IPS DF 19.7 (cell line): ENCODE measurements at regions not wholly inside any gene's neighbourhood (a gene's known extent, or its start where the extent isn't known, plus 50 kb on each side); places are given as distances from the start of the nearest gene placed in this dataset.
A peak's percentile ranks its signal among the peaks of the same experiment; 100 is the strongest.
"Not testable (repeated sequence)": the region's sequence is repeated elsewhere in the genome, so short reads cannot be mapped to it uniquely, and the experiment has no call there.

Experiments used
- DNase-seq: peaks from one replicate; pipeline ENCODE4 v3.0.0-alpha.2; 2013; ENCODE audit warnings: low read depth, low spot score

- no peak for DNase-seq
Measured at GRCh38 chr6:118367314-118367713, 180.8 kb upstream of the PLN start.

- no peak for DNase-seq
Measured at GRCh38 chr6:118370722-118371121, 177.4 kb upstream of the PLN start.

DNA sequence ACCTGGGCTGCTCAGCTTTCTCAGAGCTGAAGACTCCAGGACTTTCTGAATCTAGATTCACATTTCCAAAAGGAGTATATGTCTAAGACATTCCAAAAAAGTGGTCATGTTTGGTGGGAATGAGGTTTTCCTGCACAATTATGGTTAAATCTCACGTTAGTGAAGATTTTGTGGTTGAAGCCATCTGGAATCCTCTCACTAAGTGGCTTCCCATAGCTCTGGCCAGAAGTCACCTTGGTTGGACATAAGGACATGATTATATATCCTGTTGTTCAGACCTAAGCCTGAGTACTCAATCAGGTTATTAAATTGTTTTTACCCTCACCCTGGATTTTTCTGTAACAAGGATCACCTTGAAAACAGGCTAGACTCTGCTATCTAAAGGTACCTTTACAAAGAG lies 176.1 kb upstream of the PLN start:
- no peak for DNase-seq

DNA sequence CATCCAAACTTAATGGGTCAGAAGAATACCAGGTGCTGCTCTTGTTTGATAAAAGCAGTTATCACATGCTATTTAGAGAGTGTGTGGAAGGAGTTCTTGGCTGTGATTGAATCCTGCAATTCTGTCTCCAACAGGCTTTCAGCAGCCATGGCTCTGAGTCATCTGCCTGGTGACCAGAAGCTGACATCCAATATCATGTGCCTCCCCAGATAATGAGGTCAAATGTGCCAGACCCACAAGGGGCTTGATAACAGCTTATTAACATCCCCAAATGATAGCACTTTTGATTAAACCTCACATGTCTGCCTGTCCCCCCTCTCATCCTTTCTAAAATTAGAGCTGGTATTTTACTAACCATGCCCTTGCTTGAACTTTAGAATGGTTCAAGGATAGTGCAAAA lies 175.7 kb upstream of the PLN start:
- DNase-seq, result no peak

- peak; percentile 5 for DNase-seq
Measured at GRCh38 chr6:118377711-118378414, 170.2 kb upstream of the PLN start.

- DNase-seq, result not testable (repeated sequence)
Measured at GRCh38 chr6:118380620-118381019, 167.5 kb upstream of the PLN start.

GRCh38 chr6:118382126-118382525 lies 166.0 kb upstream of the PLN start:
- no peak for DNase-seq

DNA sequence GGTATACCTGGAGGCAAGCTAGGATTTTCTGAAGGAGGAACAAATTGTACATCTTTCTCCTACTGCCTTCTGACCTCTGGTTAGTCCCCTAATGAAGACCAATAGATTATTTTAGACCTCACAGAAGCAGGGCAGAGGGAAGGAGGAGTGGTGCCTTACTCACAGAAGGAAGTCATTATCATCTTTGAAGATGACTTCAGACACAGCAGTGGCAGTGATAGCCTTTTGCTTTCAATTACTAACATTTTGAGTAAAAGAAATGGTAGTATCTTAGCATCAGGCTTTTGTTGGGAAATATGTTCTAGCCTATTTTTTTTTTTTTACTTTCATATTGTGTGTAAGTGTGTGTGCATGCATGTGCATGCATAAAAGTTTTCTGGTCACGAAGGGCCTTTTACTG lies 164.2 kb upstream of the PLN start:
- DNase-seq, result no peak

DNA sequence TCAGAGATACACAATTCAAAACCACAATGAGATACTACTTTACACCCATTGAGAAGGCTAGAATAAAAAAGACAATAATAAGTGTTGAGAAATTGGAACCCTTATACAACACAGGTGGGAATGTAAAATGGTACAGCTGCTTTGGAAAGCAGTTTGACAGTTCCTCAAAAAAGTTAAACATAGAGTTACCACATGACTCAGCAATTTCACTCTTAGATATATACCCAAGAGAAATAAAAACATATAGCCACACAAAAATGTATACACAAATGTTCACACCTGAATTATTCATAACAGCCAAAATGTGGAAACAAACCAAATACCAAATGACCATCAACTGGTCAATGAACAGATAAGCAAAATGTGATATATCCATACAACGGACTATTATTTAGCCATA lies 161.1 kb upstream of the PLN start:
- no peak for DNase-seq

DNA sequence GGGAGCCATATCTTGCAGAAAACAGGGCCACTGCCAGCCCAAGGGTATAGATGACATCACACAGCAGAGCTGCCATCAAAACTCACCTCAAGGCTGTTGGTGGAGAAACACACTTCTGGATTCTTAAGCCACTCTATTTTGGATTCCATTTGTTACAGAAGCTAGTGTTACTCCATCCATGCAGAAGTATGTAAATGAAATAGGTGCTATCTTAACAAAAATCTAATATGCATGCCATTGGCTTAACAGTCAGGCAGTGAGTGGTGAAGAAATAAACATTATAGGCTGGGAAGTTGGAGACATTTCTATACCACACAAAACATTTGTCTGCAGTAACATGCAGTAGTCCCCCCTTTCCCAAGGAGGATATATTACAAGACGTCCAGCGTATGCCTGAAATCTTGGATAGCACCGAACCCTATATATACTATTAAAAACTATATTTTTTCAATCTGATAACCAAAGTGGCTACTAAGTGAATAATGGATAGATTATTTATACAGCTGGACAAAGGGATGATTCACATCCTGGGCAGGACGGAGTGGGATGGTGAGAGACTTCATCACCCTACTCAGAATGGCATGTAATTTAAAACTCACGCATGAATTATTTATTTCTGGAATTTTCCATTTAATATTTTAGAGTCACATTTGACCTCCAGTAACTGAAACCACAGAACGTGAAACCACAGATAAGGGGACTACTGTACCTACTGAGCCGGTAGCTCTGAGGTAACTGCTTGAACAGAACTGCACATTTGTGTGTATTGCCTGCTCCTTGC lies 160.0 kb upstream of the PLN start:
- no peak for DNase-seq

- no peak for DNase-seq
Measured at GRCh38 chr6:118391086-118391485, 157.0 kb upstream of the PLN start.

DNA sequence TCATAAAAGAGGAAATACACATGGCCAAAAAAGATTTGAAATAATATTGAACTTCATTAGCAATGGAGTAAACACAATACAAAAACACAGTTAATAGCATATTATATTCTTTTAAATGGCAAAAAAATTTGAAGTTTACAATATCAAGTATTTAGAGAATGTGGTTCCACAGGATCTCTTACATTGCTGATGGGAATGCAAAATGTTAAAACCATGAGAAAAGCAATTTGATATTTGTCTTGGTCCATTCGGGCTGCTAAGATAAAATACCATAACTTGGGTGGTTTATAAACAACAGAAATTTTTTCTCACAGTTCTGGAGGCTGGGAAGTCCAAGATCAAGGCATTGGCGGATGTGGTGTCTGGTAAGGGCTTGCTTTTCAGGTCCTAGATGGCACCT lies 154.0 kb upstream of the PLN start:
- no peak for DNase-seq

DNA sequence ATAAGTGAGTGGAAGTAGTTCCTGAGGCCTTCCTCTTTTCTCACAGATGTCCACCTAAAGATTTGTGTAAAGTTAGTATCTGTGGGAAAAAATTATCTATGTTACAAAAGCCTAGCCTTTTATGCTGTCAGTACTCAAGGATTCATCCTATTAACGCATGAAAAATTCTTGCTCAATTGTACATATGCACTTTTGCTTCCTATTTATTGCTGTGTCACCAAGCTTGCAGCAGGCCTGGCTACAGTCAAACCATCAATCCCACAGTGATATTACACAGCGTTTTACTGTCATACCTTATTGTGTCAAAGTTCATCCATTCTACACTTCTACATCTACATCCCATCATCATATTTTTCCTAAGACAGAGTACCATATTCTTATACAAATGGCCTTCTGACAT lies 151.1 kb upstream of the PLN start:
- DNase-seq, result no peak

- no peak for DNase-seq
Measured at GRCh38 chr6:118397671-118398465, 150.2 kb upstream of the PLN start.

DNA sequence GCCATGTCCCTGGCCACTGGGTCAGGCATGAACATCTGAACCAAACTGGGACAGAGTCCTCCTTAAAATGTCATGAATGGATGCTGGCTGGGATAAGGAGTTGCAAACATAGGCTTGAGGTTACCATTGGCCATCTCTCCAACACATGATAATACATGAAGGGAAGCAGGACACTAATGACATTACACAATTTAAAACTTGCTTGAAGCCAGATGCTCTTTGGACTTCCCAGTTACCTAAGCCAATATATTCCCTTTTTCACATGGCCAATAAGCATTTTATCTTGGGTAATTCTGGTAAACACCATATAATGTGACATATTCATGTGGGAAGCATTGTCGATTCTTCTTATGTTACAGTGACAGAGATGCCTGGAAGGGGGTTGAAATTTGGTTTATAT lies 148.0 kb upstream of the PLN start:
- DNase-seq, result no peak

DNA sequence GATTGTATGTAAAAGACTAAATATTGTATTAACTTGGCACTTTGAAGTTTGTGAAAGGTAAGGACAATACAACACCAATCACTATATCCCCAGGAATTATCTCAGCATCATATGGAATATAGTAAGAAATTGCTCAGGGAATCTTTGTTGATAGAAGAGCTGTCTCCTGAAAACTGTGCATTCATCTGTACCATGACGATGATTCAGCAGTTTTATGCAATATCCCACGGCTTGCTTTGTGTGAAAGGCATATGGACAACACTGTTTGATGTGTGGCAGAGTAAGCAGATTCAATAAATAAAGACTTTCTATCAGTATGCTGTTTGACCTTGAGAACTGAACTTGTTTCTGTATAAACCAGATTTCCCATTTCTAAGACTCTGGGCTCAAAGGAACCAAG lies 147.5 kb upstream of the PLN start:
- no peak for DNase-seq

GRCh38 chr6:118401325-118401975 lies 146.6 kb upstream of the PLN start:
- no peak for DNase-seq

GRCh38 chr6:118403036-118403435 lies 145.1 kb upstream of the PLN start:
- DNase-seq, result no peak

- DNase-seq, result no peak
Measured at GRCh38 chr6:118408863-118409262, 139.2 kb upstream of the PLN start.

DNA sequence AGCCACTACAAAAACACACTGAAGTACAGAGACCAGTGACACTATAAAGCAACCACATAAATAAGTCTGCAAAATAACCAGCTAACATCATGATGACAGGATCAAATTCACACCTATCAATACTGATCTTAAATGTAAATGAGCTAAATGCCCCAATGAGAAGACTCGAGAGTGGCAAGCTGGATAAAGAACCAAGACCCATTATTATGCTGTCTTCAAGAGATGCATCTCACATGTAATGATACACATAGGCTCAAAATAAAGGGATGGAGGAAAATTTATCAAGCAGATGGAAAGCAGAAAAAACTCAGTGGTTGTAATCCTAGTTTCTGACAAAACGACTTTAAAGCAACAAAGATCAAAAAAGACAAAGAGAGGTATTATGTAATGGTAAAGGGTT lies 138.1 kb upstream of the PLN start:
- DNase-seq, result no peak
